NB4 (cell line): ENCODE measurements at regions not wholly inside any gene's neighbourhood (a gene's known extent, or its start where the extent isn't known, plus 50 kb on each side); places are given as distances from the start of the nearest gene placed in this dataset.

Source experiments
- CTCF ChIP-seq: IDR thresholded peaks from one replicate; pipeline ENCODE4 v1.5.1; 2012; ENCODE audit warnings: low read depth, low read length
- POLR2A ChIP-seq: IDR thresholded peaks from 2 replicates; pipeline ENCODE4 v1.6.1; 2011; ENCODE audit warnings: mild to moderate bottlenecking; ENCODE audit not compliant: insufficient read length; ENCODE audit errors: extremely low read depth

- no peak for TF ChIP-seq CTCF
- no peak for TF ChIP-seq POLR2A
Measured at GRCh38 chr3:64957408-64958198, 269.8 kb upstream of the ADAMTS9 start.
